DND-41 (cell line): ENCODE measurements at regions not wholly inside any gene's neighbourhood (a gene's known extent, or its start where the extent isn't known, plus 50 kb on each side); places are given as distances from the start of the nearest gene placed in this dataset.
"Not testable (repeated sequence)": the region's sequence is repeated elsewhere in the genome, so short reads cannot be mapped to it uniquely, and the experiment has no call there.

Experiments
- ATAC-seq: fragments of 200-7000 bp; cut with Tn5 transposase; 3 replicates; pipeline ENCODE4 v1.9.1; 2021; ENCODE audit warnings: low read depth; ENCODE audit not compliant: insufficient read depth
- DNase-seq: peaks from one replicate; pipeline ENCODE4 v3.0.0-alpha.2; 2020
- H2AFZ ChIP-seq: 2 replicates; pipeline ENCODE4 v1.6.0; 2012; ENCODE audit warnings: low read depth, low read length
- H3K27ac ChIP-seq: 2 replicates; pipeline ENCODE4 v1.5.1; 2012; ENCODE audit warnings: low read length, inconsistent platforms
- H3K27me3 ChIP-seq: fragments of 200-600 bp; sonication (generic); 2 replicates; pipeline ENCODE4 v1.6.0; 2012; ENCODE audit warnings: low read length, mild to moderate bottlenecking, inconsistent platforms; ENCODE audit not compliant: insufficient read depth, poor library complexity
- H3K36me3 ChIP-seq: 2 replicates; pipeline ENCODE4 v1.5.1; 2012; ENCODE audit warnings: low read length, inconsistent platforms; ENCODE audit not compliant: insufficient read depth
- H3K4me1 ChIP-seq: 2 replicates; pipeline ENCODE4 v1.5.1; 2012; ENCODE audit warnings: mild to moderate bottlenecking, low read length; ENCODE audit not compliant: insufficient read depth
- H3K4me2 ChIP-seq: 2 replicates; pipeline ENCODE4 v1.6.0; 2012; ENCODE audit warnings: mild to moderate bottlenecking, moderate library complexity, low read length, inconsistent platforms; ENCODE audit not compliant: insufficient read depth
- H3K4me3 ChIP-seq, 2 experiments: fragments of 200-600 bp in 1 of 2; shearing (Covaris generic) in 1 of 2; 2 replicates each; pipeline ENCODE4 v1.5.1; 2012 to 2016; ENCODE audit warnings: inconsistent platforms in 2 of 2, low read length in 2 of 2, mild to moderate bottlenecking in 2 of 2, low read depth in 1 of 2, moderate library complexity in 1 of 2
- H3K79me2 ChIP-seq: 2 replicates; pipeline ENCODE4 v1.6.0; 2012; ENCODE audit warnings: low read length, inconsistent platforms; ENCODE audit not compliant: insufficient read depth
- H3K9ac ChIP-seq: 2 replicates; pipeline ENCODE4 v1.6.0; 2012; ENCODE audit warnings: low read depth, mild to moderate bottlenecking, inconsistent platforms, low read length, moderate library complexity
- H3K9me3 ChIP-seq: 2 replicates; pipeline ENCODE4 v1.5.1; 2012; ENCODE audit warnings: low read length, moderate library complexity, mild to moderate bottlenecking, inconsistent platforms; ENCODE audit not compliant: insufficient read depth, severe bottlenecking
- H4K20me1 ChIP-seq: 2 replicates; pipeline ENCODE4 v1.6.0; 2012; ENCODE audit warnings: low read length; ENCODE audit not compliant: insufficient read depth
- CTCF ChIP-seq: IDR thresholded peaks from 2 replicates; pipeline ENCODE4 v1.5.1; 2012; ENCODE audit warnings: borderline replicate concordance, low read length, moderate library complexity, mild to moderate bottlenecking; ENCODE audit not compliant: poor library complexity, severe bottlenecking; ENCODE audit errors: extremely low read depth
- EZH2 ChIP-seq: IDR thresholded peaks from 3 replicates; pipeline ENCODE4 v1.6.1; 2012; ENCODE audit warnings: borderline replicate concordance, low read depth, mild to moderate bottlenecking, moderate library complexity, low read length, inconsistent platforms; ENCODE audit not compliant: severe bottlenecking

GRCh38 chrX:5674036-5674435 is 554.6 kb downstream of the NLGN4X start:
- no peak overlapping the region for H3K27ac ChIP-seq
- no peak for TF ChIP-seq EZH2
- TF ChIP-seq CTCF = no peak
- ATAC-seq = no peak

GRCh38 chrX:5672099-5672498 is 556.6 kb downstream of the NLGN4X start:
- H3K27me3 ChIP-seq = no peaks in the 10 kb centered on the region
- no peaks in the 10 kb centered on the region for H4K20me1 ChIP-seq
- no peaks in the 10 kb centered on the region for H3K4me1 ChIP-seq
- H3K9me3 ChIP-seq = no peaks in the 10 kb centered on the region
- H3K4me3 ChIP-seq = no peak overlapping the region
- H3K79me2 ChIP-seq = no peaks in the 10 kb centered on the region
- no peak overlapping the region for H2AFZ ChIP-seq
- TF ChIP-seq EZH2 (no peak), CTCF (no peak)
- no peak overlapping the region for H3K9ac ChIP-seq
- DNase-seq = no peak
- H3K36me3 ChIP-seq = no peaks in the 10 kb centered on the region
- H3K4me2 ChIP-seq = no peak overlapping the region
- no peak for ATAC-seq
- H3K27ac ChIP-seq = no peak overlapping the region

More at GRCh38 chrX:5674036-5674435, 554.6 kb downstream of the NLGN4X start:
- DNase-seq = no peak
- Histone ChIP-seq H3K4me1 (no peaks in the 10 kb centered on the region), H2AFZ (no peak overlapping the region), H3K9me3 (no peaks in the 10 kb centered on the region), H3K4me3 (no peak overlapping the region), H3K79me2 (no peaks in the 10 kb centered on the region), H3K36me3 (no peaks in the 10 kb centered on the region), H3K4me2 (no peak overlapping the region), H3K9ac (no peak overlapping the region), H4K20me1 (no peaks in the 10 kb centered on the region), H3K27me3 (no peaks in the 10 kb centered on the region)

GRCh38 chrX:5666689-5667088 is 562.0 kb downstream of the NLGN4X start:
- H4K20me1 ChIP-seq, H2AFZ ChIP-seq, H3K27me3 ChIP-seq, H3K27ac ChIP-seq, H3K36me3 ChIP-seq, H3K4me1 ChIP-seq, ATAC-seq, H3K4me3 ChIP-seq, H3K4me2 ChIP-seq, H3K79me2 ChIP-seq, H3K9me3 ChIP-seq, DNase-seq, H3K9ac ChIP-seq: not testable (repeated sequence)

- Histone ChIP-seq H4K20me1 (no peaks in the 10 kb centered on the region), H3K9ac (no peak overlapping the region), H3K4me1 (no peaks in the 10 kb centered on the region), H3K36me3 (no peaks in the 10 kb centered on the region), H3K9me3 (no peaks in the 10 kb centered on the region), H3K4me3 (no peak overlapping the region), H2AFZ (no peak overlapping the region), H3K79me2 (no peaks in the 10 kb centered on the region), H3K4me2 (no peak overlapping the region), H3K27me3 (no peaks in the 10 kb centered on the region), H3K27ac (no peak overlapping the region)
- TF ChIP-seq CTCF (no peak), EZH2 (no peak)
- ATAC-seq (no peak), DNase-seq (no peak)
Observed at GRCh38 chrX:5656544-5656943, 572.1 kb downstream of the NLGN4X start.
